Nephron progenitor cell (in vitro differentiated cells): ENCODE measurements at regions not wholly inside any gene's neighbourhood (a gene's known extent, or its start where the extent isn't known, plus 50 kb on each side); places are given as distances from the start of the nearest gene placed in this dataset.

Experiments used
- DNase-seq: peaks from one replicate; pipeline ENCODE4 v3.0.0; 2021
- H3K27ac Mint-ChIP-seq: 2 replicates; pipeline ENCODE4 v1.8.0; 2021; ENCODE audit warnings: mild to moderate bottlenecking, moderate library complexity, mixed read lengths
- H3K27me3 Mint-ChIP-seq: 2 replicates; pipeline ENCODE4 v1.8.0; 2021; ENCODE audit warnings: mild to moderate bottlenecking, low read depth, mixed read lengths; ENCODE audit not compliant: poor library complexity
- H3K36me3 Mint-ChIP-seq: 2 replicates; pipeline ENCODE4 v1.8.0; 2021; ENCODE audit warnings: low read depth, mixed read lengths
- H3K4me1 Mint-ChIP-seq: 2 replicates; pipeline ENCODE4 v1.8.0; 2021; ENCODE audit warnings: mixed read lengths
- H3K4me3 Mint-ChIP-seq: 2 replicates; pipeline ENCODE4 v1.8.0; 2021; ENCODE audit warnings: mild to moderate bottlenecking, moderate library complexity, mixed read lengths
- H3K9me3 Mint-ChIP-seq: 2 replicates; pipeline ENCODE4 v1.8.0; 2021; ENCODE audit warnings: mild to moderate bottlenecking, moderate library complexity, mixed read lengths
- TF ChIP-seq, protein P1 (sequence below): fragments of 200-600 bp; sonication (generic); IDR thresholded peaks from 2 replicates; pipeline ENCODE4 v1.5.0; 2021; ENCODE audit warnings: antibody characterized with exemption

DNA sequence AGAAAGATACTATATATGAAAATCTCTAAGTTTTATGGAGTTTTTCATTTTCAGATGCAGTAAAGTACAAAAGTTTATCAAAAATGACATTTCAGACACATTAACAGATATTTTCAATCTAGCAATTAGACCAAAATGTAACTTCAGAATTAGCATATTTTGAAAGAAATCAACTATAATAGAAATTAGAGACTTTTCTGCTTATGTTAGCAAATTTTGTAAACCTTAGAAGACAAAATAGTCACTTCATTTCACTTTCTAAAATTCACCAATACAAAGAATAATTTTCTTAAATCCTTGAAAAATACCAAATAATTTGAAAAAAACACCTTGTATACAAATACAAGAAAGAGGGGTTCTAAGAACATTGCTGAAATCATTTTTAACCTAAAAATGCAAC, 135.8 kb upstream of the FIBIN start:
- Mint-ChIP-seq H3K36me3 (no peaks in the 10 kb centered on the region), H3K9me3 (no peaks in the 10 kb centered on the region)

GRCh38 chr11:26859416-26859815, 134.5 kb upstream of the FIBIN start:
- no peak for DNase-seq
- no peaks in the 10 kb centered on the region for H3K27me3 Mint-ChIP-seq
- TF ChIP-seq, protein P1, sequence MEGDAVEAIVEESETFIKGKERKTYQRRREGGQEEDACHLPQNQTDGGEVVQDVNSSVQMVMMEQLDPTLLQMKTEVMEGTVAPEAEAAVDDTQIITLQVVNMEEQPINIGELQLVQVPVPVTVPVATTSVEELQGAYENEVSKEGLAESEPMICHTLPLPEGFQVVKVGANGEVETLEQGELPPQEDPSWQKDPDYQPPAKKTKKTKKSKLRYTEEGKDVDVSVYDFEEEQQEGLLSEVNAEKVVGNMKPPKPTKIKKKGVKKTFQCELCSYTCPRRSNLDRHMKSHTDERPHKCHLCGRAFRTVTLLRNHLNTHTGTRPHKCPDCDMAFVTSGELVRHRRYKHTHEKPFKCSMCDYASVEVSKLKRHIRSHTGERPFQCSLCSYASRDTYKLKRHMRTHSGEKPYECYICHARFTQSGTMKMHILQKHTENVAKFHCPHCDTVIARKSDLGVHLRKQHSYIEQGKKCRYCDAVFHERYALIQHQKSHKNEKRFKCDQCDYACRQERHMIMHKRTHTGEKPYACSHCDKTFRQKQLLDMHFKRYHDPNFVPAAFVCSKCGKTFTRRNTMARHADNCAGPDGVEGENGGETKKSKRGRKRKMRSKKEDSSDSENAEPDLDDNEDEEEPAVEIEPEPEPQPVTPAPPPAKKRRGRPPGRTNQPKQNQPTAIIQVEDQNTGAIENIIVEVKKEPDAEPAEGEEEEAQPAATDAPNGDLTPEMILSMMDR: no peak
- no peaks in the 10 kb centered on the region for H3K4me1 Mint-ChIP-seq
- H3K36me3 Mint-ChIP-seq: no peaks in the 10 kb centered on the region
- no peaks in the 10 kb centered on the region for H3K9me3 Mint-ChIP-seq
- no peak overlapping the region for H3K4me3 Mint-ChIP-seq
- H3K27ac Mint-ChIP-seq: no peak overlapping the region

More for the DNA sequence above, 135.8 kb upstream of the FIBIN start:
- DNase-seq: no peak
- TF ChIP-seq, protein P1: no peak
- Mint-ChIP-seq H3K27ac (no peak overlapping the region), H3K27me3 (no peaks in the 10 kb centered on the region), H3K4me1 (no peaks in the 10 kb centered on the region), H3K4me3 (no peak overlapping the region)

DNA sequence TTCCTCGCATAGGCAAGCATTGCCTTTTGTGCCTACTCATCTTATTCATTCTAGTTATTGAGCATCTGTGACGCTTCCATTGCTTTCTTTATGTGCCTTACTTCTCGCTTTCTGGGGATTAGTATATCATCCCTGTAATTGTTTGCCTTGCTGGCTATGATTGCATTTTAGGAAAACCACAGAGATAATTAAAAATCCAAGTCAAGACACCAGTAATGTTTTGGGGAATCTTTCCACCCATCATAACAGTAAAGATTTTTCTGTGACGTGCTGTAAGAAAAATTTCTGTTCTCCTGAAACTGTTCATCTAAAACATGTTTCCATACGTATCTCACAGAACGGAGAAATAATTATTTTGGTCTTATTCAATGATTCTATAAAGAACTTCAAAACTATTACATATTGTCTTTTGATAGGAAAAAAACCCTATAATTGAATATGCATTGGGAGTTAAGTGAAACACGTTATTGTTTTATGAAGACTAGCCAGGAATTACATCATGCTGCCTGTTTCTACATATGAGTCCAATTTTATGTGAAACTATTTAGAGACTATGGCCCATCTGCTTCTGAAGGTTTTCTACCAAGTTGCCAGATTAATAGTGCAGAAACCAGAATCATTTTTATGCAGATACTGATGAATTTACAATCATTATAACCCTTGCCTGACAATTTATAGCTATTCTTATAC, 133.7 kb upstream of the FIBIN start:
- Mint-ChIP-seq H3K27me3 (no peaks in the 10 kb centered on the region), H3K4me1 (no peaks in the 10 kb centered on the region), H3K4me3 (no peak overlapping the region), H3K36me3 (no peaks in the 10 kb centered on the region), H3K9me3 (no peaks in the 10 kb centered on the region), H3K27ac (no peak overlapping the region)
- TF ChIP-seq, protein P1: no peak
- DNase-seq: no peak

GRCh38 chr11:26860895-26861294, 133.0 kb upstream of the FIBIN start:
- TF ChIP-seq, protein P1: no peak
- no peaks in the 10 kb centered on the region for H3K4me1 Mint-ChIP-seq
- no peak overlapping the region for H3K27ac Mint-ChIP-seq
- H3K4me3 Mint-ChIP-seq: no peak overlapping the region
- H3K27me3 Mint-ChIP-seq: no peaks in the 10 kb centered on the region
- H3K9me3 Mint-ChIP-seq: no peaks in the 10 kb centered on the region
- DNase-seq: no peak
- H3K36me3 Mint-ChIP-seq: no peaks in the 10 kb centered on the region

DNA sequence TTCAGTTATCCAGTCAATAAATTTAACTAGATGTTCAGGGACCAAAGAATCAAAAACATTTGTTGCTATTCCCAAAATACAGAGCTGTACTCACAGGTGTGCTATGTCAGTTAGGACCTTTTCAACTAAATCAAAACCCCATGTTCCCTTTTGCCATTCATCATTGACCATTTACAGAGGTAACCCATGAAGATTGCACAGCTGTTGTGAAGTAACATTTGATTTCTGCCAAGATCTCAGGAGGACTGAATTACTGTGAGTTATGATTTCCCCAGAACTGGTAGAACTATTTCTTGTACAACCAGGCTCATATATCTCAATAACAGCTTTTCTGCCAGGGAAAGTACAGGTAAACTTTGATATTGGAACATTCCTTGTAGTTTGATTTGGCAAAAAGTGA, 131.1 kb upstream of the FIBIN start:
- H3K9me3 Mint-ChIP-seq: no peaks in the 10 kb centered on the region

More for the DNA sequence above, 131.1 kb upstream of the FIBIN start:
- Mint-ChIP-seq H3K4me3 (no peak overlapping the region), H3K36me3 (no peaks in the 10 kb centered on the region), H3K4me1 (no peaks in the 10 kb centered on the region), H3K27ac (no peak overlapping the region), H3K27me3 (no peaks in the 10 kb centered on the region)
- TF ChIP-seq, protein P1: no peak
- no peak for DNase-seq
